ENCODE measurements at regions not wholly inside any gene's neighbourhood (a gene's known extent, or its start where the extent isn't known, plus 50 kb on each side); places are given as distances from the start of the nearest gene placed in this dataset.

DNA sequence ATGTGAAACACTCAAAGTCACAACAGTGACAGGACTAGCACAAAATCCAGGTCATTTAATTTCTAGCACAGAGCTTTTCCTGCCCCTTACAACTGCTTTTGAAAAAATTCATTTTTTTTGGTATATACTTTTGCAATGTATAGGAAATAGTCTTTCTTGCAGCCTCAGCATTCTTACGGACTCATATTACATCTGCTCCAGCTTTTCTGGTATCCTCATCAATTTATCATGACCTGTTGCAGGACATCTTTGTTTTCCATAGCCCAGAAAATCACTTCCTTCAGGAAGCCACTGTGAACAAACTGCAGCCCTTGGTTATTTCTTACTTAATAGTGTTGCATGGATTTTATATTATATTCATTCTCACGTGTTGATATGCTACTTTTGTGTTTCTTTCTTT is 347.9 kb upstream of the MTPN start:
- peaks cover 0 to 19% (median 0%) of the 10 kb centered on the region in 8 donors for H3K9me3 ChIP-seq
- no peak overlapping the region for H3K27ac ChIP-seq
- no peaks in the 10 kb centered on the region for H3K4me1 ChIP-seq
- no peaks in the 10 kb centered on the region for H3K36me3 ChIP-seq
- H3K4me3 ChIP-seq = no peak overlapping the region
- 44 to 59% (median 50%) methylated on average over 2 of the region's 2 CpGs for WGBS, 5 donors
- intact Hi-C loops (cut with DNase I; ENCODE audit: low total_unique reads) = no loop called here
- no peak for DNase-seq
- no peaks in the 10 kb centered on the region for H3K27me3 ChIP-seq (replicated peaks in 1 of 7)
- TF ChIP-seq POLR2AphosphoS5 (IDR thresholded peaks at IDR 0.05) = no peak
- TF ChIP-seq, protein P1, sequence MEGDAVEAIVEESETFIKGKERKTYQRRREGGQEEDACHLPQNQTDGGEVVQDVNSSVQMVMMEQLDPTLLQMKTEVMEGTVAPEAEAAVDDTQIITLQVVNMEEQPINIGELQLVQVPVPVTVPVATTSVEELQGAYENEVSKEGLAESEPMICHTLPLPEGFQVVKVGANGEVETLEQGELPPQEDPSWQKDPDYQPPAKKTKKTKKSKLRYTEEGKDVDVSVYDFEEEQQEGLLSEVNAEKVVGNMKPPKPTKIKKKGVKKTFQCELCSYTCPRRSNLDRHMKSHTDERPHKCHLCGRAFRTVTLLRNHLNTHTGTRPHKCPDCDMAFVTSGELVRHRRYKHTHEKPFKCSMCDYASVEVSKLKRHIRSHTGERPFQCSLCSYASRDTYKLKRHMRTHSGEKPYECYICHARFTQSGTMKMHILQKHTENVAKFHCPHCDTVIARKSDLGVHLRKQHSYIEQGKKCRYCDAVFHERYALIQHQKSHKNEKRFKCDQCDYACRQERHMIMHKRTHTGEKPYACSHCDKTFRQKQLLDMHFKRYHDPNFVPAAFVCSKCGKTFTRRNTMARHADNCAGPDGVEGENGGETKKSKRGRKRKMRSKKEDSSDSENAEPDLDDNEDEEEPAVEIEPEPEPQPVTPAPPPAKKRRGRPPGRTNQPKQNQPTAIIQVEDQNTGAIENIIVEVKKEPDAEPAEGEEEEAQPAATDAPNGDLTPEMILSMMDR (IDR thresholded peaks at IDR 0.05 in 8 of 11, conservative IDR thresholded peaks at IDR 0.05 in 3 of 11) = no peak
- TF ChIP-seq POLR2A (IDR thresholded peaks at IDR 0.05) = no peak

DNA sequence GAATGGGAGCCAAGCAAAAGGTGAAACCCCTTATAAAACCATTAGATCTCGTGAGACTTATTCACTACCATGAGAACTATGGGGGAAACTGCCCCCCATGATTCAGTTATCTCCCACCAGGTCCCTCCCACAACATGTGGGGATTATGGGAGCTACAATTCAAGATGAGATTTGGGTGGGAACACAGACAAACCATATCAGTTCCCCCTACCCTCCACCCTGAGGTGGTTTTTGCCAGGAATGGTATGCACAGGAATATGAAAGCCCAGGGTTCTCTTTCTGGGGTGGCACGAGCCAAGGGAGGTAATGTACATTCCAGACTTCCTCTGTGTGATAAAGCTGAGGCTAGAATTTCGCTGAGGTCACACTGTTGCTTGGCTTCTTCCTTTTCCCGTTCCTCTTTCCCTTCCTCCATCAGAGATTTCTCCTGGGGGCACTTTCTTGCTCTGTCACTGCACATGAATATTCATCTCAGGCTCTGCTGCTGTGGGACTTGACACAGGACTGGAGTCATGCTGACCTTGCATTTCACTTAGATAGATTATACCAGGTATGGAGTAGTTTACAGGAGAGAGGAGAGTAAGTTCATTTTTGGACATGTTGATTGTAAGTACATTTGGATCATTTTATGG is 347.0 kb upstream of the MTPN start:
- 14 to 30% (median 26%) methylated on average over 4 of the region's 4 CpGs for WGBS, 5 donors
- intact Hi-C loops (cut with DNase I; ENCODE audit: low total_unique reads) = no loop called here

DNA sequence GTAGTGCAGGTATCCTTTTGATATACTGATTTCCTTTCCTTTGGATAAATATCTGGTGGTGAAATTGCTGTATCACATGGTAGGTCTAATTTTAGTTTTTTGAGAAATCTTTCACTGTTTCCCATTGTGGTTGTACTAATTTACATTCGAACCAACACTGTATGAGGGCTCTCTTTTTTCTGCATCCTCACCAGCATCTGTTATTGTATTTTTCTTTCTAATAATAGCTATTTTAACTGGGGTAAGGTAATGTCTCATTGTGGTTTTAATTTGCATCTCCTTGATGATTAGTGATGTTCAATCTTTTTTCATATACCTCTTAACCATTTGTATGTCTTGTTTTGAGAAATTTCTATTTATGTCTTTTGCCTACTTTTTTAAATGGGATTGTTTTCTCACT is 335.4 kb upstream of the MTPN start:
- intact Hi-C loops (cut with DNase I; ENCODE audit: low total_unique reads) = no loop called here
- Histone ChIP-seq H3K27ac (no peak overlapping the region), H3K27me3 (replicated peaks in 1 of 7) (no peaks in the 10 kb centered on the region), H3K4me3 (no peak overlapping the region), H3K9me3 (peaks cover 0 to 45% (median 36%) of the 10 kb centered on the region in 8 donors), H3K4me1 (no peaks in the 10 kb centered on the region), H3K36me3 (no peaks in the 10 kb centered on the region)
- TF ChIP-seq, protein P1 (IDR thresholded peaks at IDR 0.05 in 8 of 11, conservative IDR thresholded peaks at IDR 0.05 in 3 of 11) = no peak
- TF ChIP-seq POLR2AphosphoS5 (IDR thresholded peaks at IDR 0.05) = no peak
- TF ChIP-seq POLR2A (IDR thresholded peaks at IDR 0.05) = no peak
- DNase-seq = no peak
- 59 to 77% (median 67%) methylated on average over 1 of the region's 1 CpG for WGBS, 5 donors

More for the DNA sequence above, 347.0 kb upstream of the MTPN start:
- H3K27me3 ChIP-seq (replicated peaks in 1 of 7) = no peaks in the 10 kb centered on the region
- peaks cover 0 to 25% (median 0%) of the 10 kb centered on the region in 8 donors for H3K9me3 ChIP-seq
- no peak for DNase-seq
- no peaks in the 10 kb centered on the region for H3K4me1 ChIP-seq
- H3K27ac ChIP-seq = no peak overlapping the region
- TF ChIP-seq POLR2A (IDR thresholded peaks at IDR 0.05) (no peak), POLR2AphosphoS5 (IDR thresholded peaks at IDR 0.05) (no peak)
- TF ChIP-seq, protein P1 (IDR thresholded peaks at IDR 0.05 in 8 of 11, conservative IDR thresholded peaks at IDR 0.05 in 3 of 11) = no peak
- H3K4me3 ChIP-seq = no peak overlapping the region
- no peaks in the 10 kb centered on the region for H3K36me3 ChIP-seq

DNA sequence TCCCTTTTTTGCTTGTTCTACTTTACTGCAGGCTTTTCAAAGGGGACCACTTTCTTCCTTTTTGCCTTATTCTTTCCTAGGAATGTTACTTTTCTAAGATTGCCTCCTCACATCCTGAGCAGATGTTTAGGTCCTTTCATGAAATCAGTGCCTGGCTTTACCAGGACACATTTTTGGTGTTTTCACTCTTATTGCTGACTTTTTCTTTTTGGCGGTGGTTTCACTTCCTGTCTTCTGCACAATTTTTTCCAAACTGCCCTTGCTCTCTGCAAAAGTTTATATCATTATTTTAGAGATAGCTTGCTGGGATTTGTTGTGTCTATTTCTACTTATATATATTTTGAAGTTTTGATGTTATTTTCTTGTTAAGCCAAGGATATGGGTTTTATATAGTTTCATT is 332.2 kb upstream of the MTPN start:
- Histone ChIP-seq H3K27me3 (replicated peaks in 1 of 7) (no peaks in the 10 kb centered on the region), H3K4me3 (no peak overlapping the region), H3K36me3 (no peaks in the 10 kb centered on the region), H3K9me3 (peaks cover 0 to 34% (median 23%) of the 10 kb centered on the region in 8 donors), H3K27ac (no peak overlapping the region), H3K4me1 (no peaks in the 10 kb centered on the region)
- no peak for TF ChIP-seq POLR2A (IDR thresholded peaks at IDR 0.05)
- TF ChIP-seq POLR2AphosphoS5 (IDR thresholded peaks at IDR 0.05) = no peak
- TF ChIP-seq, protein P1 (IDR thresholded peaks at IDR 0.05 in 8 of 11, conservative IDR thresholded peaks at IDR 0.05 in 3 of 11) = no peak
- no peak for DNase-seq
- intact Hi-C loops (cut with DNase I; ENCODE audit: low total_unique reads) = no loop called here
- WGBS, 5 donors = 56 to 91% (median 69%) methylated on average over 1 of the region's 1 CpG
